ENCODE measurements at regions not wholly inside any gene's neighbourhood (a gene's known extent, or its start where the extent isn't known, plus 50 kb on each side); places are given as distances from the start of the nearest gene placed in this dataset.

GRCh38 chr9:88658311-88658822 is 123.4 kb downstream of the NXNL2 start:
- Histone ChIP-seq H3K27ac (no peak overlapping the region), H3K27me3 (replicated peaks; ENCODE audit: insufficient read depth) (no peaks in the 10 kb centered on the region), H3K36me3 (no peaks in the 10 kb centered on the region), H3K4me3 (no peak overlapping the region), H3K9me3 (no peaks in the 10 kb centered on the region), H3K4me1 (ENCODE audit: control insufficient read depth in 1 of 2, low read depth in 2 of 2) (peaks cover 7 to 22% of the 10 kb centered on the region in 2 donors)
- ATAC-seq (ENCODE audit: insufficient number of reproducible peaks, low FRiP score, low read depth) (no peak), DNase-seq (ENCODE audit: low spot score) (no peak)
- TF ChIP-seq CTCF (IDR thresholded peaks at IDR 0.05) = no peak

DNA sequence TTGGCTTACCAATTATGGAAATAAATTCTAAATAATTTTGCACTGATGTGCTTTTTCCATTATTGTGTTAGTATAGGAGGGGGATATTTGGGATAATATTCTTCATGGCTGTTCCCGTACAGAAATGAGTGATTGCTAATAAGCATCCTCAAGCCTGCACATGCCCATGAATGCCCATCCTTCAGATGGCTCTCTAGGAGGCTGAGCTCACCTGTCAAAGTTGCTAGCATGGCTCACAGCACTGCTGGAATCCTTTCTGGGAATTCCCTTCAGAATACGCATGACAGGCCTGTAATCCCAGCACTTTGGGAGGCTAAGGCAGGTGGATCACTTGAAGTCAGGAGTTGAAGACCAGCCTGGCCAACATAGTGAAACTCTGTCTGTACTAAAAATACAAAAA is 124.1 kb downstream of the NXNL2 start:
- no peak for TF ChIP-seq CTCF (IDR thresholded peaks at IDR 0.05)
- no peak overlapping the region for H3K27ac ChIP-seq
- H3K36me3 ChIP-seq = no peaks in the 10 kb centered on the region
- ATAC-seq (ENCODE audit: insufficient number of reproducible peaks, low FRiP score, low read depth) (no peak), DNase-seq (ENCODE audit: low spot score) (no peak)
- no peaks in the 10 kb centered on the region for H3K27me3 ChIP-seq (replicated peaks; ENCODE audit: insufficient read depth)
- peaks cover 0 to 14% of the 10 kb centered on the region in 2 donors for H3K4me1 ChIP-seq (ENCODE audit: control insufficient read depth in 1 of 2, low read depth in 2 of 2)
- no peak overlapping the region for H3K4me3 ChIP-seq
- H3K9me3 ChIP-seq = no peaks in the 10 kb centered on the region

DNA sequence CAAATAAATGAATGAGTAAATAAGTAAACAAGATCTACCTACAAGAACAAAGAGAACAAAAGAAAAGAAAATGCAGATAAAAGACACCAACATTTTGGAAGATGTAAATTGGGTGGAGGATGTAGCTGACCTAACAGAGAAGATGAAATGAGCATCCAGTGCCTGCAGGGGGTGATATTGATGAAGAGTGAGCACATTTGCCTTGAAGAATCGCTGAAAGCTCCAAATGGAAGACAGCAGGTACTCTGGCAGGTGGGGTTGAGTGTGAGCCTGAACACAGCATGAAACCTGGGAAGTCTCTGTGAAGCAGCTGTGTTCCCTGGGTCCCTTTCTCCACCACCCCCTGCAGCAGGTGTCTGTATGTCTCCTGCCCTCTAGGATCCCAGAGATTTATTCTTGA is 125.6 kb downstream of the NXNL2 start:
- no peaks in the 10 kb centered on the region for H3K27me3 ChIP-seq (replicated peaks; ENCODE audit: insufficient read depth)
- peaks cover 0 to 13% of the 10 kb centered on the region in 2 donors for H3K4me1 ChIP-seq (ENCODE audit: control insufficient read depth in 1 of 2, low read depth in 2 of 2)
- no peak for TF ChIP-seq CTCF (IDR thresholded peaks at IDR 0.05)
- no peaks in the 10 kb centered on the region for H3K36me3 ChIP-seq
- no peak for ATAC-seq (ENCODE audit: insufficient number of reproducible peaks, low FRiP score, low read depth)
- no peak for DNase-seq (ENCODE audit: low spot score)
- H3K4me3 ChIP-seq = no peak overlapping the region
- no peaks in the 10 kb centered on the region for H3K9me3 ChIP-seq
- H3K27ac ChIP-seq = no peak overlapping the region

DNA sequence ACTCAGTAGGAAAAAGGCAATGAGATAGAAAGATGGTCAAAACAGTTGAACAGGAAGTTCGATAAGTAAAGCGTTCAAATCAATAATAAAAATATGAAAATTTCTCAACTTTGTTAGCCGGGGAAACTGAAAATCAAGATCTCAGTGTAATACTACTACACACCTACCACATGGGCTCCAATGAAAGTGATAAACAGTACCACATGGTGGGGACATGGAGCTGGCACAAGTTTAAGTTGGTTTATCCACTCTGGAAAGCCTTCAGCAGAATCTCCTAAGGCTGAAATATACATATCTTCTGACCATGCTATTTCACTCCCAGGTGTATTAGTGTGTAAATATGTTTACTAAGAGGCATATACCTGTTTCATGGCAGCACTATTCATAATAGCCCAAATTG is 126.8 kb downstream of the NXNL2 start:
- no peak for ATAC-seq (ENCODE audit: insufficient number of reproducible peaks, low FRiP score, low read depth)
- no peak for DNase-seq (ENCODE audit: low spot score)
- Histone ChIP-seq H3K27ac (no peak overlapping the region), H3K36me3 (no peaks in the 10 kb centered on the region), H3K4me3 (no peak overlapping the region), H3K27me3 (replicated peaks; ENCODE audit: insufficient read depth) (no peaks in the 10 kb centered on the region), H3K9me3 (no peaks in the 10 kb centered on the region), H3K4me1 (ENCODE audit: control insufficient read depth in 1 of 2, low read depth in 2 of 2) (peaks cover 0 to 13% of the 10 kb centered on the region in 2 donors)
- no peak for TF ChIP-seq CTCF (IDR thresholded peaks at IDR 0.05)

DNA sequence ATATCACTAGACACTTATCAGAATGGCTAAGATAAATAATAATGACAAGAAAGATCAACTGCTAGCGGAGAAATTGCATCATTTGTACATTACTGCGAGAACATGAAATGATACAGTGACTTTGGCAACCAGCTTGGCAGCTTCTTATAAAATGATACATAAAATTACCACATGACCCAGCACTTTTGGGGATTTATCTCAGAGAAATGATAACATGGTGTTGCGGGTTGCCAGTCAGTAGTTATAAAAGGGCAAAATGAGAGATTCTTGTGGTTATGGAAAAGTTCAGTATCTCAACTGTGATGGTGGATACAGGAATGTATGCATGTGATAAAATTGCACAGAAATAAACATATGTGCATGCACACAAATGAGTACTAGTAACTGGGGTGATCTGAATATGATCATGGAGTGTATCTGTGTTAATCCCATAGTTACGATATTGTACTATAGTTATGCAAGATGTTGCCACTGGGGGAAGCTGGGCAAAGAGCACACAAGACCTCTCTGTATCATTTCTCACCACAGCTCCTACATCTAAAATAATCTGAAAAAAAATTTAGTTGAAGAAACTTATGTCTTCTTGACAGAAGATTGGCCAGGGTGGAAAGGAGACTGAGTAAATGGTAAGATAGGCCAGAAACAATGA is 128.9 kb downstream of the NXNL2 start:
- H3K27ac ChIP-seq = no peak overlapping the region
- H3K36me3 ChIP-seq = no peaks in the 10 kb centered on the region
- no peak for ATAC-seq (ENCODE audit: insufficient number of reproducible peaks, low FRiP score, low read depth)
- H3K27me3 ChIP-seq (replicated peaks; ENCODE audit: insufficient read depth) = no peaks in the 10 kb centered on the region
- no peak for DNase-seq (ENCODE audit: low spot score)
- H3K4me3 ChIP-seq = no peak overlapping the region
- no peak for TF ChIP-seq CTCF (IDR thresholded peaks at IDR 0.05)
- H3K4me1 ChIP-seq (ENCODE audit: control insufficient read depth in 1 of 2, low read depth in 2 of 2) = peaks cover 0 to under 1% of the 10 kb centered on the region in 2 donors
- H3K9me3 ChIP-seq = no peaks in the 10 kb centered on the region

Data from thoracic aorta (tissue), 2 donors.